CD4-positive, alpha-beta T cell (primary cell): ENCODE measurements at regions not wholly inside any gene's neighbourhood (a gene's known extent, or its start where the extent isn't known, plus 50 kb on each side); places are given as distances from the start of the nearest gene placed in this dataset.

Experiments
- ATAC-seq: fragments of 200-7000 bp; cut with Tn5 transposase; one replicate; pipeline ENCODE4 v1.10.0; 2022; ENCODE audit warnings: mild to moderate bottlenecking; ENCODE audit not compliant: poor library complexity
- CTCF ChIA-PET: fragments of 350-600 bp; sonication (Branson Sonifier 250); formaldehyde crosslinking; loops from one replicate; lab custom pipeline; 2021; ENCODE audit warnings: antibody characterized with exemption, inconsistent platforms; lab: Charles Lee
- POLR2A ChIA-PET: fragments of 350-600 bp; sonication (Branson Sonifier 250); formaldehyde crosslinking; loops from one replicate; lab custom pipeline; 2021; ENCODE audit warnings: antibody characterized with exemption, inconsistent platforms; lab: Charles Lee
- DNase-seq, 14 experiments: peaks; one replicate each; pipeline ENCODE4 v3.0.0-alpha.2; 2013 to 2020; ENCODE audit warnings: mixed read lengths in 2 of 14
- H3K27ac ChIP-seq, 2 donors: one replicate each; pipeline versions ENCODE4 v1.5.1 to v1.7.0; 2013; ENCODE audit warnings: low read length in 2 of 2, low read depth in 1 of 2, mild to moderate bottlenecking in 1 of 2
- H3K27me3 ChIP-seq, 2 experiments: 1 replicate in 1 of 2; 2 replicates in 1 of 2; pipeline versions ENCODE4 v1.6.1 to v1.7.0; 2013; ENCODE audit warnings: low read length in 2 of 2, control low read depth in 1 of 2, mild to moderate bottlenecking in 1 of 2, moderate library complexity in 1 of 2; ENCODE audit not compliant: insufficient read depth in 2 of 2, control insufficient read depth in 1 of 2
- H3K36me3 ChIP-seq: one replicate; pipeline ENCODE4 v1.6.1; 2013; ENCODE audit warnings: low read length, control low read depth; ENCODE audit not compliant: insufficient read depth
- H3K4me1 ChIP-seq: one replicate; pipeline ENCODE4 v1.6.1; 2013; ENCODE audit warnings: low read length, control low read depth; ENCODE audit not compliant: insufficient read depth
- H3K4me3 ChIP-seq: one replicate; pipeline ENCODE4 v1.5.1; 2013; ENCODE audit warnings: mild to moderate bottlenecking, low read length, moderate library complexity
- H3K9me3 ChIP-seq, 2 experiments: 1 replicate in 1 of 2; 2 replicates in 1 of 2; pipeline versions ENCODE4 v1.6.1 to v1.7.0; 2013; ENCODE audit warnings: low read length in 2 of 2, mild to moderate bottlenecking in 2 of 2, control low read depth in 1 of 2, moderate library complexity in 1 of 2; ENCODE audit not compliant: control insufficient read depth in 1 of 2, insufficient read depth in 1 of 2
- H3K27ac Mint-ChIP-seq: one replicate; pipeline ENCODE4 v1.8.0; 2020; ENCODE audit warnings: mixed read lengths
- H3K27me3 Mint-ChIP-seq: one replicate; pipeline ENCODE4 v1.8.0; 2021; ENCODE audit warnings: mixed read lengths
- H3K36me3 Mint-ChIP-seq: one replicate; pipeline ENCODE4 v1.8.0; 2021; ENCODE audit warnings: low read depth, mixed read lengths
- H3K4me1 Mint-ChIP-seq: one replicate; pipeline ENCODE4 v1.8.0; 2021; ENCODE audit warnings: low read depth, mixed read lengths
- H3K4me3 Mint-ChIP-seq: one replicate; pipeline ENCODE4 v1.8.0; 2020; ENCODE audit warnings: mild to moderate bottlenecking, mixed read lengths
- H3K9me3 Mint-ChIP-seq: one replicate; pipeline ENCODE4 v1.8.0; 2020; ENCODE audit warnings: mixed read lengths
- intact Hi-C, 2 experiments: fragments of 100-400 bp; cut with DNase I in 1 of 2; cut with micrococcal nuclease in 1 of 2; formaldehyde crosslinking; loops; one replicate each; pipeline versions ENCODE4 v1.15.1 to v1.9.0; 2023 to 2025; cut with DNase I, micrococcal nuclease
- TF ChIP-seq, protein P1 (sequence below): fragments of 200-600 bp; IDR thresholded peaks from one replicate; pipeline ENCODE4 v1.8.0; 2022; ENCODE audit warnings: antibody characterized with exemption, mild to moderate bottlenecking

DNA sequence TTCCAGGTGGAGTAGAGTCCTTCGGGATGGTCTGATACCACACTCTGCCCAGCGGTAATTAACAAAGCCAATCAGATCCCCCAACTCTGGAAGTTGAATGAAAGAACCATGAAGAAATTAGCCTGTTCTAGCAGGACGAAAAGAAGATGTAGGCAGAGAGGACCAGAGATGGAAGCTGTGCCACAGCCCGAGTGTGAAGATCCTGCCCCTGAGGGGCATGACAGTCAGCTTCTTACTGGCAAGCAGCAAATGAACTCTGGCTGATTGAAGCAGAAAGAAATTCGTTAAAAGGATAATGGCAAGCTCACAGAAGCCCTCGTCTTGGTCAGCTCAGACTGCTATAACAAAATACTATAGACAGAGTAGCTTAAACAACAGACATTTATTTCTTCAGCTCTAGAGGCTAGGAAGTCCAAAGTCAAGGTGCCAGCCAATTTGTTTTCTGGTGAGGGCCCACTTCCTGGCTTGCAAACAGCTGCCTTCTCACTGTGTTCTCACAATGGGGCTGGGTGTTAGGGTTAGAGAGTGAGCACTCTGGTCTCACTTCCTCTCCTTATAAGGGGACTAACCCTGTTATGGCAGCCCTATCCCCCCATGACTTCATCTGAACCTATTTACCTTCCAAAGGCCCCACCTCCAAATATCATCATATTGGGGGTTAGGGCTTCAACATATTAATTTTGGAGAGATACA lies 307.1 kb downstream of the VPS13C start:
- intact Hi-C loops = no loop called here
- ChIA-PET POLR2A (no interaction called here), CTCF (no interaction called here)
- no peaks in the 10 kb centered on the region for H3K9me3 Mint-ChIP-seq
- peaks cover 4 to 5% of the 10 kb centered on the region in 2 experiments for H3K27me3 ChIP-seq
- ATAC-seq = no peak
- TF ChIP-seq, protein P1, sequence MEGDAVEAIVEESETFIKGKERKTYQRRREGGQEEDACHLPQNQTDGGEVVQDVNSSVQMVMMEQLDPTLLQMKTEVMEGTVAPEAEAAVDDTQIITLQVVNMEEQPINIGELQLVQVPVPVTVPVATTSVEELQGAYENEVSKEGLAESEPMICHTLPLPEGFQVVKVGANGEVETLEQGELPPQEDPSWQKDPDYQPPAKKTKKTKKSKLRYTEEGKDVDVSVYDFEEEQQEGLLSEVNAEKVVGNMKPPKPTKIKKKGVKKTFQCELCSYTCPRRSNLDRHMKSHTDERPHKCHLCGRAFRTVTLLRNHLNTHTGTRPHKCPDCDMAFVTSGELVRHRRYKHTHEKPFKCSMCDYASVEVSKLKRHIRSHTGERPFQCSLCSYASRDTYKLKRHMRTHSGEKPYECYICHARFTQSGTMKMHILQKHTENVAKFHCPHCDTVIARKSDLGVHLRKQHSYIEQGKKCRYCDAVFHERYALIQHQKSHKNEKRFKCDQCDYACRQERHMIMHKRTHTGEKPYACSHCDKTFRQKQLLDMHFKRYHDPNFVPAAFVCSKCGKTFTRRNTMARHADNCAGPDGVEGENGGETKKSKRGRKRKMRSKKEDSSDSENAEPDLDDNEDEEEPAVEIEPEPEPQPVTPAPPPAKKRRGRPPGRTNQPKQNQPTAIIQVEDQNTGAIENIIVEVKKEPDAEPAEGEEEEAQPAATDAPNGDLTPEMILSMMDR = no peak
- DNase-seq = peak in 1 of 14 experiments; percentile 1
- no peaks in the 10 kb centered on the region for H3K9me3 ChIP-seq
- H3K27ac ChIP-seq = no peak overlapping the region
- no peaks in the 10 kb centered on the region for H3K4me1 ChIP-seq
- H3K36me3 ChIP-seq = no peaks in the 10 kb centered on the region
- no peak overlapping the region for H3K4me3 ChIP-seq
- H3K4me1 Mint-ChIP-seq = no peaks in the 10 kb centered on the region
- no peaks in the 10 kb centered on the region for H3K36me3 Mint-ChIP-seq
- no peak overlapping the region for H3K4me3 Mint-ChIP-seq
- no peak overlapping the region for H3K27ac Mint-ChIP-seq
- H3K27me3 Mint-ChIP-seq = peaks cover 14% of the 10 kb centered on the region

DNA sequence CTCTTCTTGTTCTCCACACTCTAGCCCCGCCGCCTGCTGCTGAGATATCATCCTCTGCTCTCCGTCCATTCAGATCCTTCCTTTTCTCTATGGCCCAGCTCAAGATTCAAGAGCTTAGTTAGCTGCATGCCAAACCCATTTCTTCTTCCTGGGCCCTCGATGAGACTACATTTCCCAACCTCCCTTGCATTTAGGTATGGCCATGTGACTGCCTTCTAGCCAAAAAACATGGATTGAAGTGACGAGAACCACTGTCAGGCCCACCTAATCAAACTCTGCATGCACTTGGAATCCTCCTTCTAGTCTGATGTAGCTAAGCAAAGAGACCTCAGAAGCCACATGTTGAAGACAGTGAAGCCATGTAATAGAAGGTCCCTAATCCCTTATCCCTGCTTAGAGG lies 308.2 kb downstream of the VPS13C start:
- intact Hi-C loops = no loop called here
- ChIA-PET POLR2A (no interaction called here), CTCF (no interaction called here)
- Histone ChIP-seq H3K9me3 (no peaks in the 10 kb centered on the region), H3K4me1 (no peaks in the 10 kb centered on the region), H3K36me3 (no peaks in the 10 kb centered on the region), H3K27me3 (peaks cover 2 to 4% of the 10 kb centered on the region in 2 experiments), H3K4me3 (no peak overlapping the region), H3K27ac (no peak overlapping the region)
- no peak for DNase-seq
- no peak overlapping the region for H3K4me3 Mint-ChIP-seq
- no peak overlapping the region for H3K27ac Mint-ChIP-seq
- peaks cover 9% of the 10 kb centered on the region for H3K27me3 Mint-ChIP-seq
- no peaks in the 10 kb centered on the region for H3K36me3 Mint-ChIP-seq
- no peak for ATAC-seq
- no peaks in the 10 kb centered on the region for H3K9me3 Mint-ChIP-seq
- no peaks in the 10 kb centered on the region for H3K4me1 Mint-ChIP-seq
- TF ChIP-seq, protein P1 = no peak

DNA sequence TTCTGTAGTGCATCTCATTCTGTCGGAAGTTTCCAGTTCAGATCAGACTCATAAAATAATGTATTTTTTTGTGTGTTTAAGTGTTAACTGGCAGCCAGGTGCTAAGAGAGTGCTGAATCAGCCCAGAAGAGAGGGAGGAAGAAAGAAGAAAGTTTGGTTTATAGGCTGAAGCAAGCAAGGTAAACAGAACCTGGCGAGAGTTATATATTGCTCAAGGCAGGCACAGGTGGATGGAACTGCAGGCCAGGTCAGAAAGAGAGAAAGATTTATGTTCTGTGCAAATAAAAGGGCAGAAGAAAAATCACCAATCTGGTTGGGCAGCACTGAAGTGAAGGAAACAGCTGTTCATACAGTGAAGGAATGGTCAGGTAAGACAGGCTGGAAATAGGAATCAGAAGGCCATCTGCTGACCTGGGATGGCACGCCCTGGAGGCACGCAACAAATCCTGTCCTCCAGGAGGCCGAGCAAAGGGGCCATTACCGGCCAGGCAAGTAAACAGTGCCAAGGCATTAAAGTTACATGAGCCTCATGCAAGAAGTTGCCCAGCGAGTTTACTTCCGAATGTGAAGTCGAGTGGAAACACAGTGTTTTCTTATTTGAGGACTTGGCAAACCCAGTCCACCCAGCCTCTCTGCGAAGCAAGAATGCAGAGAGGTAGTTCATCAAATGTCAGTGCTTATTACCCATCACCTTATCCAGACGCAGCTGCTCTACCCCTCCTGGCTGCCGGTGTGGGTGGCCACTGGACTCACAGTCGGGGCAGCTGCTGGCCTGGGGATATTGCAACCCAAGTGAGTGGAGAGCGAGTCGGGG lies 309.8 kb downstream of the VPS13C start:
- POLR2A ChIA-PET = no interaction called here
- ATAC-seq (no peak), DNase-seq (no peak)
- CTCF ChIA-PET = no interaction called here
- Mint-ChIP-seq H3K9me3 (no peaks in the 10 kb centered on the region), H3K36me3 (no peaks in the 10 kb centered on the region), H3K27me3 (peaks cover 2% of the 10 kb centered on the region), H3K4me1 (no peaks in the 10 kb centered on the region), H3K4me3 (no peak overlapping the region), H3K27ac (no peak overlapping the region)
- Histone ChIP-seq H3K4me3 (no peak overlapping the region), H3K36me3 (no peaks in the 10 kb centered on the region), H3K9me3 (no peaks in the 10 kb centered on the region), H3K4me1 (no peaks in the 10 kb centered on the region), H3K27me3 (peaks cover 2 to 4% of the 10 kb centered on the region in 2 experiments), H3K27ac (no peak overlapping the region)
- TF ChIP-seq, protein P1 = no peak
- intact Hi-C loops = no loop called here
